GM13977 (cell line): ENCODE measurements at regions not wholly inside any gene's neighbourhood (a gene's known extent, or its start where the extent isn't known, plus 50 kb on each side); places are given as distances from the start of the nearest gene placed in this dataset.

Source experiments
- DNase-seq: peaks from one replicate; pipeline ENCODE4 v3.0.0; 2012; ENCODE audit warnings: low spot score
- in situ Hi-C: fragments of 300-500 bp; cut with MboI; formaldehyde crosslinking; loops from one replicate; pipeline ENCODE4 v1.12.0; 2022; ENCODE audit warnings: low sequenced_read_pairs, low pct_unique_long_range_greater_than_20kb, mixed read lengths, inconsistent platforms; ENCODE audit not compliant: unreplicated experiment
- TF ChIP-seq, protein P1 (sequence below): IDR thresholded peaks from 2 replicates; pipeline ENCODE4 v1.5.1; 2012; ENCODE audit warnings: mild to moderate bottlenecking, control low read depth; ENCODE audit not compliant: insufficient read depth; ENCODE audit errors: extremely low read depth, missing control alignments

DNA sequence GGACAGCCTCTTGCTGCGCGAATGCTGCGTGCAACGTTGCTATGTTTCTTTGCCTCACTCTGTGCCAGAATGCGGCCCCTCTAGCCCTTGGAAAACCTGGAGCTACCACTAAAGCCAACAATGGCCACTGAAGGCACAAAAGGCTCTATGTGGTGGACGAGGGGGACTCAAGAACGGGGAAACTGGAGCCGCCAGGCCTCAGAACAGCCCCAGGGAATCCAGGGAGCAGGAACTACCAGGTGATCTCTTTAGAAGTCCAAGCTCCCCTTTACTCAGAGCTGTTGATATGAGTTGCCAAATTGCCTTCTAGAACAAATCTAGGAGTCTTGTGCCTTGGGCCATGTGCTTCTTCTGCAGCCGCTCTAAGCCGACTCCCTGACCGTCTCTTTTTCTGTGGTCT, 113.8 kb upstream of the ERRFI1 start:
- in situ Hi-C loops = no loop called here
- DNase-seq = no peak
- TF ChIP-seq, protein P1, sequence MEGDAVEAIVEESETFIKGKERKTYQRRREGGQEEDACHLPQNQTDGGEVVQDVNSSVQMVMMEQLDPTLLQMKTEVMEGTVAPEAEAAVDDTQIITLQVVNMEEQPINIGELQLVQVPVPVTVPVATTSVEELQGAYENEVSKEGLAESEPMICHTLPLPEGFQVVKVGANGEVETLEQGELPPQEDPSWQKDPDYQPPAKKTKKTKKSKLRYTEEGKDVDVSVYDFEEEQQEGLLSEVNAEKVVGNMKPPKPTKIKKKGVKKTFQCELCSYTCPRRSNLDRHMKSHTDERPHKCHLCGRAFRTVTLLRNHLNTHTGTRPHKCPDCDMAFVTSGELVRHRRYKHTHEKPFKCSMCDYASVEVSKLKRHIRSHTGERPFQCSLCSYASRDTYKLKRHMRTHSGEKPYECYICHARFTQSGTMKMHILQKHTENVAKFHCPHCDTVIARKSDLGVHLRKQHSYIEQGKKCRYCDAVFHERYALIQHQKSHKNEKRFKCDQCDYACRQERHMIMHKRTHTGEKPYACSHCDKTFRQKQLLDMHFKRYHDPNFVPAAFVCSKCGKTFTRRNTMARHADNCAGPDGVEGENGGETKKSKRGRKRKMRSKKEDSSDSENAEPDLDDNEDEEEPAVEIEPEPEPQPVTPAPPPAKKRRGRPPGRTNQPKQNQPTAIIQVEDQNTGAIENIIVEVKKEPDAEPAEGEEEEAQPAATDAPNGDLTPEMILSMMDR = no peak

DNA sequence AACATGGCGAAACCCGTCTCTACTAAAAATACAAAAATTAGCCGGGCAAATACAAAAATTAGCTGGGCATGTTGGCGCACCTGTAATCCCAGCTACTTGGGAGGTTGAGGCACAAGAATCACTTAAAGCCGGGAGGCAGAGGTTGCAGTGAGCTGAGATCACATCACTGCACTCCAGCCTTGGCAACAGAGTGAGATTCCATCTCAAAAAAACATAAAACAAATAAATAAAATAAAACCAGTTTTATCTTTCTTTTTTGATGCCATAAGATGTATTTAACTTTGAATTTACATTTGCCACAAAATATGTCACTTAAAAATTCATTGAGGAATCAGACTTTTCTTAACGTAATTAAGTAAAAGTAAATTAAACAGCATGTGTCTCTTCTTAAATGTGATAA, 113.3 kb upstream of the ERRFI1 start:
- DNase-seq = no peak
- in situ Hi-C loops = no loop called here
- TF ChIP-seq, protein P1 = no peak

DNA sequence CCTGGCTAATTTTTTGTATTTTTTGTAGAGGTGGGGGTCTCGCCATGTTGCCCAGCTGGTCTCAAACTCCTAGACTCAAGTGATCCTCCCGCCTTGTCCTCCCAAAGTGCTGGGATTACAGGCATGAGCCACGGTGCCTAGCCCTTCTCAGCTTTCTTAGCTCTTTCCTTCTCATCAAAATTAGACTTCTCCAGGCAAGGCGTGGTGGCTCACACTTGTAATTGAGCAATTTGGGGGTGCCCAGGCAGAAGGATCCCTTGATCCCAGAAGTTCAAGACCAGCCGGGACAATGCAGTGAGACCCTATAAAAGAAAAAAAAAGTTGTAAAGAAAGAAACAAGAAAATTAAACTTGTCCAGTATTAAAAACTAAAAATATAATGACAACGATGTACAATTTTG, 112.6 kb upstream of the ERRFI1 start:
- DNase-seq = no peak
- in situ Hi-C loops = no loop called here

DNA sequence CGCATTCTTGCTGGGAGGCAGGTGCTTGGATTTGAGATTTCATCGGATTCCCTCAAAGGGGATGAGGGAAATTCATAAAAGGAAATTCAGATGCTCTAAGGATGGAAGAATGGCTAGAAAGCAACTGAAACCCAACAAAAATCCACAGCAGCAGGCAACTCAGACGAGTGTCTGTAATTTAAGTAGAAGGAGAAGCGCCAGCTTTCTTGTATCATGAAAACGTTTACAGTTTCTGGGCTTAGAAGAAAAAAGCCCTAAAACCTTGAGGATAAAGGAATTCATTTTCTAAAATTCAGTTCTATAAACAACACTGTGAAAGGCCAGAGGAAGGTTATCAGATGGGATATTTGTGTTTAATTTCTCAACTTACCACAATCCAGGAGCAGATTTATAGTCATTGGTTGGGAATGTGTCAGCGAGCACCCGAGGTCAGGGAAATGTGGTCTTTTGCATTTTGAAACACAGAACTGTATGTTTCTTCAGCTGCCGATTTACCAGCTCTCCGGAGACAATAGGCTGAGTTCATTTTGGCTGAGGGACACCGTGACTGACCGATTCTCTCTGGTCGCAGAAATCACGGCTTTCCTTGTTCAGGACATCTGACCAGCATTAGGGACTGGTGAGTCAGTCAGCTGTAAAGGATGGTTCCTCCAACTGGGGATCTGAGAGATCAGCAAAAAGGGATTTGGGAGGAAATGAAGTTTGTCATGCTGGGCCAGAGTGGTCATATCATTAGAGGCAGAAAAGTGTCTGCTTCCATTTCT, 111.6 kb upstream of the ERRFI1 start:
- TF ChIP-seq, protein P1 = no peak
- in situ Hi-C loops = no loop called here
- DNase-seq = no peak

More for the DNA sequence above, 112.6 kb upstream of the ERRFI1 start:
- TF ChIP-seq, protein P1 = no peak

DNA sequence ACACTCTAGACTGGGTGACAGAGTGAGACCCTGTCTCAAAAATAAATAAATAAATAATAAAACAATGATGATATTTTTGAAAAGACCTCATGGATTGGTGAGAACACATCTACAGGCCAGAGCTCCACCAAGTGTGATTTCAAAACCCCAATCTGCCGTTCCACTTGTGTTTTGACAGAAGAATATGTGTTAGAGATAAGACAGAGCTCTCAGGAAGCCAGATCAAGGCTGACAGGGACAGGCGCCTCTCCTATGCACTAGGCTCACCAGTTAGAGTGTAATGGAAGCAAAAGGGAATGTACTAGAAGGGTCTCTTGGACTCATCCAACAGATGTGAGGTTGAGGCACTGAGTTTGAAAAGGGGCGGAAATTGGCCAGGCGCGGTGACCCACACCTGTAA, 110.7 kb upstream of the ERRFI1 start:
- no peak for DNase-seq
- in situ Hi-C loops = no loop called here
- TF ChIP-seq, protein P1 = no peak

DNA sequence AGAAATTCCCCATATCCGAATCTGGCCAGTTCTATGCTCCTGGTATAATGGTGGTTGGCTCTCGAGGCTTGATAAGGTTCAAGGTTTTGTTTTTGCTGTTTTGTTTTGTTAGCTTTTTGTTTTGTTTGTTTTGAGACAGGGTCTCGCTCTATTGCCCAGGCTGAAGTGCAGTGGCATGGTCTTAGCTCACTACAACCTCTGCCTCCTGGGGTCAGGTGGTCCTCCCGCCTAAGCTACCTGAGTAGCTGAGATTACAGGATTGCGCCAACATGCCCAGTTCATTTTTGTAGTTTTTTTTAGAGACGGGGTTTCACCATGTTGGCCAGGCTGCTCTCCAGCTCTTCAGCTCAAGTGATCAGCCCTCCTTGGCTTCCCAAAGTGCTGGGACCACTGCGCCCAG, 109.1 kb upstream of the ERRFI1 start:
- DNase-seq = no peak
- TF ChIP-seq, protein P1 = no peak
- in situ Hi-C loops = no loop called here
